HAP-1 (cell line): ENCODE measurements at regions not wholly inside any gene's neighbourhood (a gene's known extent, or its start where the extent isn't known, plus 50 kb on each side); places are given as distances from the start of the nearest gene placed in this dataset.

Experiments
- DNase-seq, 2 experiments: peaks; one replicate each; pipeline ENCODE4 v3.0.0-alpha.2; 2016 to 2020; ENCODE audit warnings: low spot score in 2 of 2
- H3K27me3 ChIP-seq: fragments of 250-450 bp; sonication (Bioruptor Pico); 2 replicates; pipeline ENCODE4 v1.5.1; 2020; ENCODE audit warnings: low read depth, mild to moderate bottlenecking, moderate library complexity
- H3K36me3 ChIP-seq: fragments of 250-450 bp; sonication (Bioruptor Pico); replicated peaks from 2 replicates; pipeline ENCODE4 v1.5.1; 2020; ENCODE audit warnings: mild to moderate bottlenecking
- H3K4me1 ChIP-seq: fragments of 250-450 bp; sonication (Bioruptor Pico); 2 replicates; pipeline ENCODE4 v1.5.1; 2020; ENCODE audit warnings: mild to moderate bottlenecking
- H3K4me3 ChIP-seq: fragments of 250-450 bp; sonication (Bioruptor Pico); 2 replicates; pipeline ENCODE4 v1.5.1; 2020; ENCODE audit warnings: mild to moderate bottlenecking, moderate library complexity
- H3K9me3 ChIP-seq: fragments of 250-450 bp; sonication (Bioruptor Pico); 2 replicates; pipeline ENCODE4 v1.5.1; 2020; ENCODE audit warnings: mild to moderate bottlenecking, moderate library complexity
- in situ Hi-C: fragments of 300-500 bp; cut with MboI; formaldehyde crosslinking; loops from 3 replicates; pipeline ENCODE4 v1.14.3; 2020; ENCODE audit warnings: low sequenced_read_pairs, inconsistent platforms, mixed read lengths

DNA sequence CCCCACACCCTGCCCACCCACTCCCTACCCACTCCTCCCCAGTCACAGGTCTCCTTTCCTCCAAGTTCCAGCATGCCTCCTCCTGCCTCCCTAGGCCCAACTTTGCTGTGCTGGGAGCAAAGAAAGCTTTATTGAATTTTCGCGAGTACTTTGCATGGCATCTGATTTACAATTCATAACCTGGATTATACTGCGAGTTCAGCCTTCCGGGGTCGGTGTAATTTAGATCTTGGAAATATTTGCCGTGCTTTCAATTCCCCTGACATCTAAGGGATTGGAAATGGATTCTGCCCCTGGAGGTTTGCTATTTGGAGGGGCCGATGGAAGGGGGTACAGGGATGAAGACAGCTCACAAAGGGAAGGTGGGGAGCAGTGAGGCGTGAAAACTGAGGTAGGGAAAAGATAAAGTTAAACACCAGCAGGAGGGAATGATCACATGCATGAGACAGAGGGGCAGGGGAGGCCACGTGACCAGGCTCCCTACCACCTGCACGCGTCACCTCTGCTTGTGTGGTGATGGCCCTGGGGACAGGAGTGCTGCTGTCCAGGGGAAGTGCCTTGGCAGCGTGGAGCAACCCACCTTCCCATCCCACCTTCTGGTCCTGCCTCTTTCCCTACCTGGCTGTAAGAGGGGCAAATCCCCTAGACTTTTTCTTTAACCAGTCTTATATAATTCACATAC lies 132.3 kb upstream of the RPL38 start:
- no peaks in the 10 kb centered on the region for H3K4me1 ChIP-seq
- H3K36me3 ChIP-seq, result no peaks in the 10 kb centered on the region
- in situ Hi-C loops, result no loop called here
- no peaks in the 10 kb centered on the region for H3K27me3 ChIP-seq
- H3K9me3 ChIP-seq, result no peaks in the 10 kb centered on the region
- H3K4me3 ChIP-seq, result no peak overlapping the region
- DNase-seq, result no peak

DNA sequence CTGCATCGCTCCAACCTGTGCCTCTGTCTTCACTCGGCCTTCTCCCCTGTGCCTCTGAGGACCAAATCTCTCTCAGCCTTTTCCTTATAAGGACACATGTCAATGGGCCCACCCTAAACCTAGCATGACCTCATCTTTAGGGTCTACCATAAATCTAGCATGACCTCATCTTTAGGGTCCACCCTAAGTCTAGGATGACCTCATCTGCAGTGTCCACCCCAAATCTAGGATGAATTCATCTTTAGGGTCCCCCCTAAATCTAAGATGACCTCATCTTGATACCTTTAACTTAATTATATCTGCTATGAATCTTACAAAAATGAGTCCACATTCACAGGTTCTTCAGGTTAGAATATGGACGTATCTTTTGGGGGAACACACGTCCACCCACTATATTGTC lies 131.1 kb upstream of the RPL38 start:
- no peaks in the 10 kb centered on the region for H3K4me1 ChIP-seq
- in situ Hi-C loops, result no loop called here

GRCh38 chr17:74076446-74076845 lies 127.0 kb upstream of the RPL38 start:
- H3K4me1 ChIP-seq, result no peaks in the 10 kb centered on the region

More for the DNA sequence above, 131.1 kb upstream of the RPL38 start:
- DNase-seq, result no peak
- H3K36me3 ChIP-seq, result no peaks in the 10 kb centered on the region
- H3K9me3 ChIP-seq, result no peaks in the 10 kb centered on the region
- H3K27me3 ChIP-seq, result no peaks in the 10 kb centered on the region
- H3K4me3 ChIP-seq, result no peak overlapping the region

DNA sequence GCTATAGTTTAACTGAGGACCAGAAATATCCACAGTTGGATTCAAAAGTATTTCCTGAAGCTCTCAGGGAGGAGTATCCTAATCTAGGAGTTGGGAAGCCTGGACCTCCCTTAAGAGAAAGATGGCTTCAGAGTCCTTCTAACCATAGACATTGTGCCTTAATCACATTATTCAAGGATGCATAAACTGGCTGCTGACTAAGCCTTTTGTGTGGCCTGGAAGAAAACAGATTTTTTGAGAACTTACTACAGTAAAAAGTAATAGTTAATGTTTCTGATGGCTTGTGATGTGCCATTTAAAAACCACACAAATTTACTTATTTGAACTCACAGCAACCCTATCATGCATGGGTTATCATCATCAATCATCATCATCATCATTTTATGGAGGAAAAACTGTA lies 126.2 kb upstream of the RPL38 start:
- H3K36me3 ChIP-seq, result no peaks in the 10 kb centered on the region
- in situ Hi-C loops, result no loop called here

More at GRCh38 chr17:74076446-74076845, 127.0 kb upstream of the RPL38 start:
- Histone ChIP-seq H3K36me3 (no peaks in the 10 kb centered on the region), H3K9me3 (no peaks in the 10 kb centered on the region), H3K27me3 (no peaks in the 10 kb centered on the region), H3K4me3 (no peak overlapping the region)
- DNase-seq, result no peak
- in situ Hi-C loops, result no loop called here

DNA sequence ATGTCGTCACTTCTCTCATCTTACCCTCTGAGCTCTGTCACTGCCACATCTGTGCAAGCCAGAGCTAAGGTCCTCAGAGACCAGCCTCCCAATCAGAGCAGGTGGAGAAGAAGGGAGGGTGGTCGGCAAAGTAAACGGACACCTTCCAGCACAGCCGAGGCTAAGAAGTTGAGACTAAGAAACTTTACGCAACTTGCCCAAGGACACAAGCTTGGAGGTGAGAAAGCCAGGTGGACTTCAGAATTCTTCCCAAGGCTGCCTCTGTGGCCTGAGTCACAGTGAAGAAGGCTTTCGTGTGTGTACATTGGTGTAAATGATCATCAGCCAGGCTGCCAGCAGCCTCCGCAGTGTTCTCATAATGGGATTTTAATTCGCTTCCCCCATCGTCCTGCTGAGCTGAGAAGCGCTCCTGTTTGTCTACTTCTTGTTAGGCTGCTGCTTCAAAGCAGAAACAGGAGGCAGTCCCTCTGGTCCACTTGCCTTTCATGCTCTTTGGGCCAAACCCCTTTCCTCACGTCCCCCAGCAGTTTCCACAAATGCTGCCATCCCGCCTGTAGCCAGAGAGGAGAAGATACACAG lies 125.0 kb upstream of the RPL38 start:
- no peaks in the 10 kb centered on the region for H3K36me3 ChIP-seq
- H3K4me3 ChIP-seq, result no peak overlapping the region
- no peaks in the 10 kb centered on the region for H3K4me1 ChIP-seq
- no peak for DNase-seq
- no peaks in the 10 kb centered on the region for H3K27me3 ChIP-seq
- no peaks in the 10 kb centered on the region for H3K9me3 ChIP-seq
- in situ Hi-C loops, result no loop called here

More for the DNA sequence above, 126.2 kb upstream of the RPL38 start:
- Histone ChIP-seq H3K4me1 (no peaks in the 10 kb centered on the region), H3K27me3 (no peaks in the 10 kb centered on the region), H3K9me3 (no peaks in the 10 kb centered on the region), H3K4me3 (no peak overlapping the region)
- no peak for DNase-seq

- no peaks in the 10 kb centered on the region for H3K4me1 ChIP-seq
- H3K27me3 ChIP-seq, result no peaks in the 10 kb centered on the region
- H3K9me3 ChIP-seq, result no peaks in the 10 kb centered on the region
- DNase-seq, result no peak
- no peak overlapping the region for H3K4me3 ChIP-seq
- no peaks in the 10 kb centered on the region for H3K36me3 ChIP-seq
- in situ Hi-C loops, result no loop called here
These were observed 123.8 kb upstream of the RPL38 start for GRCh38 chr17:74079537-74080300.

GRCh38 chr17:74080656-74081582 lies 122.6 kb upstream of the RPL38 start:
- in situ Hi-C loops, result no loop called here
- no peaks in the 10 kb centered on the region; the same call in 1 of the 2 replicates for H3K9me3 ChIP-seq
- no peaks in the 10 kb centered on the region for H3K36me3 ChIP-seq
- H3K4me1 ChIP-seq, result no peaks in the 10 kb centered on the region
- DNase-seq, result no peak
- H3K27me3 ChIP-seq, result no peaks in the 10 kb centered on the region
- no peak overlapping the region for H3K4me3 ChIP-seq

DNA sequence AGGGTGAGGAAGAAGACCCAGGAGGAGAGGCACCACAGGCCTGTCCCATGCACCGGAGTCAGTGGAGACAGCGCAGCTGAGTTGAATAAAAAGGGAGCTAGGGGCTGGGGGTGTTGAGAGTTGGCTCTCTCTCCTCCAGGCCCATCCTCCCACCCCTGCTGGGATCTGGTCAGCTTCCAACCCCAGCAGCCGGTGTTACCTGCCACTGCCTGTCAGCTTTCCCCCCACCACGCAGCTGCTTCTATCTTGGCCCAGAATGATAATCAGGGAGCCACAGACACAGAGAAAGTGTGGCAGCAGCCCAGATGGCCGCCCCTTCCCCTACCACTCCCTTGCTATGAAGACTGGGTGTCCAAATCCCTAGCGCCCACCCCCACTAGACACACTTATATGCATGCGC lies 120.6 kb upstream of the RPL38 start:
- H3K27me3 ChIP-seq, result no peaks in the 10 kb centered on the region
- no peak for DNase-seq
- in situ Hi-C loops, result no loop called here
- no peak overlapping the region for H3K4me3 ChIP-seq
- no peaks in the 10 kb centered on the region for H3K36me3 ChIP-seq
- H3K9me3 ChIP-seq, result no peaks in the 10 kb centered on the region; the same call in 1 of the 2 replicates
- H3K4me1 ChIP-seq, result no peaks in the 10 kb centered on the region

DNA sequence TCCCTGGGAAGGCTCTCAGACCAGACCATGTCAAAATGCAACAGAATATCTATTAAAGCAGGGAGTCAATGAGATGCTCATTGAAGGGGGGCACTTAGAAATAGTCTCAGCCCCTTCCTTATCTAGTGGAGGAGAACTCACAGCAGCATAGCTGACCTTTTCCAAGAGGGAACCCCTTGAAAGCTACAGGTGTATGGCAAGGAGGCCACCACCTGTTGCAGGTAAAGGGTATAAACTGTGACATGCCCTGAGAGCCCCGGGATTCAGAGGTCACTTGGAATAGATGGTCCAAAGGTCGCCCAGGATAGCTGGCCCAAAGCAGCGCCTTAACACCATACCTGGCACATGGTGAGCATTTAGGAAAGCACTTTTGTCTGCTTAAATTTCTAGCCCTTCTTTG lies 120.2 kb upstream of the RPL38 start:
- no peaks in the 10 kb centered on the region; the same call in 1 of the 2 replicates for H3K9me3 ChIP-seq
- no peaks in the 10 kb centered on the region for H3K36me3 ChIP-seq
- no peak for DNase-seq
- H3K27me3 ChIP-seq, result no peaks in the 10 kb centered on the region
- no peak overlapping the region for H3K4me3 ChIP-seq
- H3K4me1 ChIP-seq, result no peaks in the 10 kb centered on the region
- in situ Hi-C loops, result no loop called here

DNA sequence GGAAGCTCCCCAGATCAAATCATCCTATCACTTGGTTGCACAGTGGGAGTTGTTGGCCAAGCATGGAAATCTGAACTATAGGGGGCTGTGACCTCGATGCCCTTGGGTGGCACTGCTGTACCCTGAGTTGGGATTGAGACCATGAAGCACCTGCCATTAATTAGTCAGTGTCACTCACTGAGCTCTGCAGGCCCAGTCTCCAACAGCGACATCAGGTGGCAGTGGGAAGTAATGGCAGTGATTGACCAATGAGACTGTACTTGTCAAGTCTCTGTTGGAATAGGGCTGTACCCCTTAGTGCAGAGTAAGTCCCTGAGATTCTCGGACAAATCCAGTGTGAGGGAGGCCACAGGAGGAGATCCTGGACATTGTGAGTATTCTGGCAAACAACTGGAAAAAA lies 118.0 kb upstream of the RPL38 start:
- Histone ChIP-seq H3K9me3 (no peaks in the 10 kb centered on the region; the same call in 1 of the 2 replicates), H3K4me3 (no peak overlapping the region), H3K36me3 (no peaks in the 10 kb centered on the region), H3K4me1 (no peaks in the 10 kb centered on the region), H3K27me3 (no peaks in the 10 kb centered on the region)
- DNase-seq, result no peak
- in situ Hi-C loops, result no loop called here

GRCh38 chr17:74087002-74087585 lies 116.4 kb upstream of the RPL38 start:
- no peak for DNase-seq
- no peak overlapping the region for H3K4me3 ChIP-seq
- H3K4me1 ChIP-seq, result no peaks in the 10 kb centered on the region
- H3K36me3 ChIP-seq, result no peaks in the 10 kb centered on the region
- no peaks in the 10 kb centered on the region; the same call in 1 of the 2 replicates for H3K9me3 ChIP-seq
- in situ Hi-C loops, result no loop called here
- no peaks in the 10 kb centered on the region for H3K27me3 ChIP-seq

- in situ Hi-C loops, result no loop called here
- Histone ChIP-seq H3K9me3 (no peaks in the 10 kb centered on the region; the same call in 1 of the 2 replicates), H3K27me3 (no peaks in the 10 kb centered on the region), H3K4me1 (no peaks in the 10 kb centered on the region), H3K36me3 (no peaks in the 10 kb centered on the region), H3K4me3 (no peak overlapping the region)
- no peak for DNase-seq
These were observed 115.1 kb upstream of the RPL38 start for GRCh38 chr17:74088285-74088933.

DNA sequence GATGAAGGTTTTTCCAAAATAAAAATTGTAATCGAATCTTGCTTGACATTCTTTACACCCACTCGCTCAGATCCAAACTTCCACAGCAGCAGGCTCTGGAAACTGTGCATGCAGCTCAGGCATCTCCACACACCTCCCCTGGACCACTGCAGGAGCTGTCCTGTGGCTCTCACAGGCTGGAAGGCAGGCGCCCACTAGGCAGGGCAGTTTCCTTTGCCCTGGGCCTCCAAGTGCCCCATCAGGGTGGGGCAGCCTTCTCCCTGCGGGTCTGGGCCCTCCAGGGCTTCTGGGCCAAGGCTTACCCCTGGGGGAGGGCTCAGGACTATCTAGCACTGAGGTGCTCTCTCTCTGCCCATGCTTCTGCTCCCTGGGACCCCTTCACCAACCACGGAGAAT lies 114.5 kb upstream of the RPL38 start:
- DNase-seq, result no peak
- H3K4me1 ChIP-seq, result no peaks in the 10 kb centered on the region
- no peaks in the 10 kb centered on the region; the same call in 1 of the 2 replicates for H3K9me3 ChIP-seq
- H3K36me3 ChIP-seq, result no peaks in the 10 kb centered on the region
- no peaks in the 10 kb centered on the region for H3K27me3 ChIP-seq
- in situ Hi-C loops, result no loop called here
- no peak overlapping the region for H3K4me3 ChIP-seq
